ENCODE measurements at regions not wholly inside any gene's neighbourhood (a gene's known extent, or its start where the extent isn't known, plus 50 kb on each side); places are given as distances from the start of the nearest gene placed in this dataset.

DNA sequence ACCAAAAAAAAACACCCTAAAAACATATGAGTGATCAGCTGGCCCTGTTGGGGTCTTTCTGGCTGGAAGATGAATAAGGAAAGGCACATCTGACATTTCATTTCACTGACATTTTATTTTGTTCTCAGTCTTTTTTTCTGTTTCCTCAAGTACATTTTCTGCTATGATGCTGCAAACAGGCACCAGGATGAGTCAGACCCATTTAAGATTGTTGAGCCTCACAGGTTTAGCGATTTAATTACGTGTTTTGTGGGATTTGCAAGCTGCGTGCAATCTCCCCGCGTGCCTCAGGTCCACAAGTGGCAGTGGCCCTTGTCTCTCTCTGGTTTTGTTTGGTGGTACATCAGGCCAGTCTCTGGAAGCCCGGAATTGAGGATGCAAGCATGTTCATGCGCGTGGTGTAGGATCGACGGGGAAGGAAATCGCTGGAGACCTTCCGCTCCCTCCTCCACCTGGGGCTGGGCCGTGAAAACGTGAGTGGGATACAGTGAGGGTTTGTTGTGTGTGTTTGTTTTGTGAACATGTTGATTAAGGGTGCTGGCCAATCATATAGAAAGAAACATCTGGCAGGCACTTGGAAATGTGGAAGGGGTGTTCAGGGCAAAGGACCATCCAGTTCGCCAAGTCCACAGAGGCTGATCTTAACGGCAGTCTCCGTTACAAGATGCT is 120.2 kb upstream of the ZNF516 start:
- TF ChIP-seq POLR2AphosphoS5 (IDR thresholded peaks at IDR 0.05; ENCODE audit: low read depth, low read length): no peak
- no peak for TF ChIP-seq NFIC (IDR thresholded peaks at IDR 0.05; ENCODE audit: borderline replicate concordance)
- TF ChIP-seq FOSL2 (IDR thresholded peaks at IDR 0.05; ENCODE audit: borderline replicate concordance, low read depth): no peak
- TF ChIP-seq, protein P1, sequence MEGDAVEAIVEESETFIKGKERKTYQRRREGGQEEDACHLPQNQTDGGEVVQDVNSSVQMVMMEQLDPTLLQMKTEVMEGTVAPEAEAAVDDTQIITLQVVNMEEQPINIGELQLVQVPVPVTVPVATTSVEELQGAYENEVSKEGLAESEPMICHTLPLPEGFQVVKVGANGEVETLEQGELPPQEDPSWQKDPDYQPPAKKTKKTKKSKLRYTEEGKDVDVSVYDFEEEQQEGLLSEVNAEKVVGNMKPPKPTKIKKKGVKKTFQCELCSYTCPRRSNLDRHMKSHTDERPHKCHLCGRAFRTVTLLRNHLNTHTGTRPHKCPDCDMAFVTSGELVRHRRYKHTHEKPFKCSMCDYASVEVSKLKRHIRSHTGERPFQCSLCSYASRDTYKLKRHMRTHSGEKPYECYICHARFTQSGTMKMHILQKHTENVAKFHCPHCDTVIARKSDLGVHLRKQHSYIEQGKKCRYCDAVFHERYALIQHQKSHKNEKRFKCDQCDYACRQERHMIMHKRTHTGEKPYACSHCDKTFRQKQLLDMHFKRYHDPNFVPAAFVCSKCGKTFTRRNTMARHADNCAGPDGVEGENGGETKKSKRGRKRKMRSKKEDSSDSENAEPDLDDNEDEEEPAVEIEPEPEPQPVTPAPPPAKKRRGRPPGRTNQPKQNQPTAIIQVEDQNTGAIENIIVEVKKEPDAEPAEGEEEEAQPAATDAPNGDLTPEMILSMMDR (IDR thresholded peaks at IDR 0.05): no peak
- no peak for TF ChIP-seq TAF1 (IDR thresholded peaks at IDR 0.05; ENCODE audit: borderline replicate concordance, low read depth, low read length)
- no peak for TF ChIP-seq EZH2phosphoT487 (IDR thresholded peaks at IDR 0.05; ENCODE audit: borderline replicate concordance, low read depth)
- no peak for TF ChIP-seq SIN3A (IDR thresholded peaks at IDR 0.05; ENCODE audit: borderline replicate concordance, low read depth, low read length)
- no peak for TF ChIP-seq EP300 (IDR thresholded peaks at IDR 0.05; ENCODE audit: borderline replicate concordance in 1 of 2, low read depth in 1 of 2, low read length in 1 of 2)
- no peak for TF ChIP-seq RCOR1 (IDR thresholded peaks at IDR 0.05; ENCODE audit: low read length)
- no peak for TF ChIP-seq TEAD4 (IDR thresholded peaks at IDR 0.05; ENCODE audit: borderline replicate concordance, insufficient read depth)

Data from SK-N-SH (cell line).